ENCODE measurements at regions not wholly inside any gene's neighbourhood (a gene's known extent, or its start where the extent isn't known, plus 50 kb on each side); places are given as distances from the start of the nearest gene placed in this dataset.
A peak's percentile ranks its signal among the peaks of the same experiment; 100 is the strongest.

DNA sequence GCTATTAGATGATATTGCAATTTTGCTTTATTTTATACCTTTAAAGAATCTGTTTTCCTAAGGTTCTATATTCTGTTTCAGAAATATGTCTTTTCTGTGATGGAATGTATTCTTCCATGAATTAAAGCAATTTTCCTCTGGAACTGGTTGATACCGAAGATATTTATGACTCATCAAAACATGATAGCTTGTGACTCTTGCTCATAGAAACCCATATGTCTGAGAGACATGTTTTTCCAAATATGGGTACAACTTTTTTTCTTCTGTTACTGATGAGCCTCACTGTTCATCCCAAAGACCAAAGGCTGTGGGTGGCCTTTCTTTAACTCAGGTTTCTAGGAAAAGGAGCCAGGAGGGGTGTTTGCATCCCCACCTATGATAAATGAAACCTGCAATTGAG, 126.1 kb upstream of the PAPPA start:
- DNase-seq (ENCODE audit: extremely low read depth, low read depth), result peak; percentile 32
- TF ChIP-seq, protein P1, sequence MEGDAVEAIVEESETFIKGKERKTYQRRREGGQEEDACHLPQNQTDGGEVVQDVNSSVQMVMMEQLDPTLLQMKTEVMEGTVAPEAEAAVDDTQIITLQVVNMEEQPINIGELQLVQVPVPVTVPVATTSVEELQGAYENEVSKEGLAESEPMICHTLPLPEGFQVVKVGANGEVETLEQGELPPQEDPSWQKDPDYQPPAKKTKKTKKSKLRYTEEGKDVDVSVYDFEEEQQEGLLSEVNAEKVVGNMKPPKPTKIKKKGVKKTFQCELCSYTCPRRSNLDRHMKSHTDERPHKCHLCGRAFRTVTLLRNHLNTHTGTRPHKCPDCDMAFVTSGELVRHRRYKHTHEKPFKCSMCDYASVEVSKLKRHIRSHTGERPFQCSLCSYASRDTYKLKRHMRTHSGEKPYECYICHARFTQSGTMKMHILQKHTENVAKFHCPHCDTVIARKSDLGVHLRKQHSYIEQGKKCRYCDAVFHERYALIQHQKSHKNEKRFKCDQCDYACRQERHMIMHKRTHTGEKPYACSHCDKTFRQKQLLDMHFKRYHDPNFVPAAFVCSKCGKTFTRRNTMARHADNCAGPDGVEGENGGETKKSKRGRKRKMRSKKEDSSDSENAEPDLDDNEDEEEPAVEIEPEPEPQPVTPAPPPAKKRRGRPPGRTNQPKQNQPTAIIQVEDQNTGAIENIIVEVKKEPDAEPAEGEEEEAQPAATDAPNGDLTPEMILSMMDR (IDR thresholded peaks at IDR 0.05; ENCODE audit: low read depth, low read length), result no peak

DNA sequence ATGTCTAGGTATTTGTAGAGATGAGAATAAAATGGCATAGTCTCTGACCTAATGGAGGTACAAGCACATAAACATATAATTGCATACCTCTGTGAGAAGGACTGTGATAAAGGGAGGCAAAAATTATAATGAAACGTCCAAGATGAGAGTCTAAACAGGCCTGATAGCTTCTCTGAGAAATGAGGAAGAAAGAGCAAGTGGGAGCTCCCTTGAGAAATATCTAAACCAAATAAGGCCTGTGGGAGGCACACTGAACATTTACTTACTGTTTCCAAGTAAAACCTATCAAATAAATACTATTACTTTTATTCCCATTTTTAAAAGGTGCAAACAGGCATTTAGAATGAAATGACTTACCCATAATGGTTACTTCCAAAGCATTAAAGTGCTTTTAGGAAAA, 125.6 kb upstream of the PAPPA start:
- TF ChIP-seq, protein P1 (IDR thresholded peaks at IDR 0.05; ENCODE audit: low read depth, low read length), result no peak
- no peak for DNase-seq (ENCODE audit: extremely low read depth, low read depth)

DNA sequence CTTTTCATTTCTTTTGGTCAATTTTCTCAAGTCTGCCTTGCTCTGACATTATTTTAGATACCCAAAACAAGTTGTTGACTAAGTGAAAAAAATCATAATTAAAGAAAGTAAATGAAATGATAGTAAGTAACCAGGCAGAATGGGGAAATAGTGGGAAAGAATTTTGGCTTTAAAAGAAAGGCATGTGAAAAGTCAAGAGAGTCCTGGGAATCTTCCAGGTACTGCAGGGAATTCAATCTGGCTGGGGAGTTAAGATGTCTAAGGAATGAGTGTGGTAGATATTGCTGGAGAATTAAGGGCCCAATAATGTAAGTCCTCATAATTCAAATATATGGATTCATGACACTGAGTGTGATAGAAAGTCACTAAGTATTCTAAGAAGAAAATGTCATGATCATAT, 123.1 kb upstream of the PAPPA start:
- DNase-seq (ENCODE audit: extremely low read depth, low read depth), result no peak
- TF ChIP-seq, protein P1 (IDR thresholded peaks at IDR 0.05; ENCODE audit: low read depth, low read length), result no peak

DNA sequence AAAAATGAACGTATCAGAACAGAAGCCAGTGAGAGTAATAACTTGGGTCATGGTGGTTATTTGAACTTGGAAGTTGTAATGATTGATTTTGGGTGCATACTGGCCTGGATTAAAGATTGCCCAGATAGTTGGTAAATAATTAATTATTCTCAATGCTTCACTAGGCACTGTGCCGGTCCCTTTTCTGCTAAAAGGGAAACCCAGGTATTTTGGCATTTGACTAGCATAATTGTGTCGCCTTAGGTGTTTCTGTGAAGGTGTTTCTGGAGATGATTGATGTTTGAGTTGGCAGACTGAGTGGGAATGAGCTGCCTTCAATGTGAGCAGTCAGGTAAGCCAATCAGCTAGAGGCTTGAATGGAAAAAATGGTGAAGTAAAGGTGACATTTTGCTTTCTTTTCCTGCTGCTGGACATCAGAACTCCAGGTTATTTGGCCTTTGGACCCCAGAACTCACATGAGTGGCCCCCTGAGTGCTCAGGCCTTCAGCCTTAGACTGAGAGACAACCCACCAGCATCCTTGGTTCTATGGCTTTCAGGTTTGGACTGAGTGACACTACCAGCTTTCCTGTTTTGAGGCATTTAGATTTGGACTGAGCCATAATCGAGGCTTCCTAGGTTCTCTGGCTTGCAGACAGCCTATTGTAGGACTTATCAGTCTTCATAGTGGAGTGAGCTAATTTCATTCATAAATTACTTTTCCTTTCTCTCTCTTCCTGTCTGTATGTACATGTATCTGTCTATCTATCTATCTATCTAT, 120.7 kb upstream of the PAPPA start:
- no peak for DNase-seq (ENCODE audit: extremely low read depth, low read depth)
- TF ChIP-seq, protein P1 (IDR thresholded peaks at IDR 0.05; ENCODE audit: low read depth, low read length), result no peak

DNA sequence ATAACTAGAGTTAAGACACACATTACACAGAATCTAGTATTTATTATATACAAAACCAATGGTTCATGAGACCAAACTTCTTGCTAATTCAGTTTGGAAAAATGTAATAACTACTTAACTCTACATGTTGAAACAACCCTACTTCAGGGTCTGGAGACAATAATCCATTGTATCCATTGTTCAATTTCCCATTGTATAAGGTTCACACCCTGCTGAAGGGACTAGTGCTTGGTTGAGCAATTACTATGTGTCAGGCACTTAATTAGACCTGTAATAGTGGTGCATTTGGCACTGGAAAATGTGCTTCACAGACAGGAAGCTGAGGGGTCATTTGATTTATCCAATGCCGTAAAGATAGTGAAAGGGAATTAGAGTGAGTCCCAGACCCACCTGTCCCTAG, 114.3 kb upstream of the PAPPA start:
- DNase-seq (ENCODE audit: extremely low read depth, low read depth), result no peak
- TF ChIP-seq, protein P1 (IDR thresholded peaks at IDR 0.05; ENCODE audit: low read depth, low read length), result no peak

DNA sequence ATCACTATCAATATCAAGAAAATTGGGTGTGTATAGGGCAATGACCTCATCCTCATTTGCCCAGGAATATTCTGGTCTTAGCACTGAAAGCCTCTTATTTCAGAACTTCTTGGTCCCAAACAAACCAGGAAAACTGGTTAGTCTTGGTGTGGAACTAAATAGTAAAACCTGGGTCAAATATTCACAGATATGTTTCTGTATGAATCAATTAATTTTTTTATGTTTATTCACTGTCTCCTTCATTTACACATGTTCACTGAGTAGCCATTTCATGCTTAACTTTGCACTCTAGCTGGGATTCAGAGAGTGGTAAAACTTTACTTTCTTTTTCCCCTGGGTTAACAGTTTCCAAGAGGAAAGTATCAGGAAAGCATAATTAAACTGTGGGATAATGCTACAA, 113.7 kb upstream of the PAPPA start:
- TF ChIP-seq, protein P1 (IDR thresholded peaks at IDR 0.05; ENCODE audit: low read depth, low read length), result no peak
- no peak for DNase-seq (ENCODE audit: extremely low read depth, low read depth)

DNA sequence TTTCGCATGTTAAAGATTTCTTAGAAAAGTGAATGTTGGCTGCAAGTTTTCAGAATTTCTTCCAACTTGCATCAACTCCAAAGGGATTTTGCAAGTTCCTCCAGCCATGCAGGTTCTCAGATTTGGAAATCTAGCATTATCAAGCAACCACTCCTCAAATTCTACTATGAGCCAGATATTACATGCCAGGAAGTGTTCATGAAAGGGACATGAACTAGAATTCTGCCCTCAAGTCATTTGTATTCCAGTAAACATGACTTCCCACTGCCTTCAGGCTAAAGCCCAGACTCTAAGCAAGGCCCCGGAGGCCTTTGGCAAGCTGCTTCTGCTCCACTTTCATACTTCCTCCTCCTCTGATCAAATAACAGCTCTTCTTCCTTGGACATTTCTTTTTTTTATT, 111.3 kb upstream of the PAPPA start:
- TF ChIP-seq, protein P1 (IDR thresholded peaks at IDR 0.05; ENCODE audit: low read depth, low read length), result no peak
- DNase-seq (ENCODE audit: extremely low read depth, low read depth), result no peak

Measured in AG09319 (cell line).